SU-DHL-6 (cell line): ENCODE measurements at regions not wholly inside any gene's neighbourhood (a gene's known extent, or its start where the extent isn't known, plus 50 kb on each side); places are given as distances from the start of the nearest gene placed in this dataset.

Experiments
- H2AFZ ChIP-seq: fragments of 200-600 bp; sonication (generic); 2 replicates; pipeline ENCODE4 v1.6.1; 2014; ENCODE audit warnings: low read depth, mild to moderate bottlenecking, moderate library complexity, mixed read lengths, antibody characterized with exemption, low read length; ENCODE audit not compliant: severe bottlenecking
- H3F3A ChIP-seq: fragments of 200-600 bp; shearing (Covaris generic); 2 replicates; pipeline ENCODE4 v1.6.0; 2016; ENCODE audit warnings: antibody characterized with exemption, mild to moderate bottlenecking; ENCODE audit not compliant: insufficient read depth
- H3K27ac ChIP-seq: fragments of 200-600 bp; sonication (generic); 2 replicates; pipeline ENCODE4 v1.5.1; 2016; ENCODE audit warnings: low read depth, mild to moderate bottlenecking, low read length, moderate library complexity, mixed read lengths
- H3K27me3 ChIP-seq: fragments of 200-600 bp; sonication (generic), shearing (Covaris generic); 2 replicates; pipeline ENCODE4 v1.6.0; 2014; ENCODE audit warnings: mild to moderate bottlenecking, low read length
- H3K36me3 ChIP-seq: fragments of 200-600 bp; sonication (generic); 2 replicates; pipeline ENCODE4 v1.6.1; 2014; ENCODE audit warnings: mild to moderate bottlenecking, low read length, mixed read lengths
- H3K4me2 ChIP-seq: fragments of 300-600, 200-600 bp; shearing (Covaris generic), sonication (generic); 2 replicates; pipeline ENCODE4 v1.6.0; 2014; ENCODE audit warnings: low read length, low read depth, mild to moderate bottlenecking; ENCODE audit not compliant: poor library complexity, severe bottlenecking
- H3K4me3 ChIP-seq: fragments of 200-600 bp; sonication (generic); 2 replicates; pipeline ENCODE4 v1.5.1; 2014; ENCODE audit warnings: antibody characterized with exemption, low read length, mild to moderate bottlenecking, mixed read lengths; ENCODE audit not compliant: insufficient read depth, poor library complexity, severe bottlenecking
- H3K79me2 ChIP-seq: fragments of 200-600 bp; sonication (generic); 2 replicates; pipeline ENCODE4 v1.6.1; 2014; ENCODE audit warnings: mild to moderate bottlenecking, low read length, moderate library complexity; ENCODE audit not compliant: insufficient read depth
- H3K9ac ChIP-seq: fragments of 200-600 bp; sonication (generic); 2 replicates; pipeline ENCODE4 v1.7.0; 2014; ENCODE audit warnings: mild to moderate bottlenecking, low read length
- H3K9me2 ChIP-seq: fragments of 200-600 bp; sonication (generic); replicated peaks from 2 replicates; pipeline ENCODE4 v1.6.1; 2014; ENCODE audit warnings: low read length; ENCODE audit not compliant: insufficient read depth
- H3K9me3 ChIP-seq: fragments of 200-600 bp; sonication (generic); 2 replicates; pipeline ENCODE4 v1.6.1; 2014; ENCODE audit warnings: low read length, mixed read lengths; ENCODE audit not compliant: insufficient read depth
- H4K20me1 ChIP-seq: fragments of 200-600 bp; sonication (generic); 2 replicates; pipeline ENCODE4 v1.6.1; 2014; ENCODE audit warnings: low read depth, mild to moderate bottlenecking, antibody characterized with exemption, low read length, moderate library complexity, mixed read lengths
- EZH2phosphoT487 ChIP-seq: fragments of 200-600 bp; sonication (generic), shearing (Covaris generic); conservative IDR thresholded peaks from 2 replicates; pipeline ENCODE4 v1.6.1; 2018; ENCODE audit warnings: mild to moderate bottlenecking, antibody characterized with exemption, low read length, moderate library complexity, mixed read lengths
- TF ChIP-seq, protein P1 (sequence below): fragments of 200-600 bp; sonication (generic); IDR thresholded peaks from one replicate; pipeline ENCODE4 v1.5.1; 2017; ENCODE audit warnings: antibody characterized with exemption, mild to moderate bottlenecking, low read length, moderate library complexity; ENCODE audit not compliant: insufficient read depth, poor library complexity, severe bottlenecking

DNA sequence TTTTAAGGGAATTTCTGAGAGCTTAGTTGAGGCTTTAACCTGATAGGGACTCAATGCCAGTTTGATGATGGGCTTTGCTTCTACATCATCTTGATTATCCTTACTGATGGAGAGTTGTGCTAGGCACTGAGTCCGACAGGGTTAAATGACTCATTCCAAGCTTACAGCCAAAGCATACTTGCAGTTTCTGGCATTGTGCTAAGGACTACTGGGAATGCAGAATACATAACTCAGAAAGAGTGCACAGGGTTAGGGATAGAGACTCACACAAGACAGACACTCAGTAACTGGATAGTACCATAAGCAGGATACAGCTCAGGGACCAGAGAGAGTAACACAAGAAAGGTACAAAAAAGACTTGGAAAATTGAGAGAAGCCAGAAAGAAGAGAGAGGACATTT is 94.1 kb upstream of the SLC14A2 start:
- no peaks in the 10 kb centered on the region for H4K20me1 ChIP-seq
- H3K27me3 ChIP-seq, result no peaks in the 10 kb centered on the region; the same call in 1 of the 2 replicates
- H2AFZ ChIP-seq, result no peak overlapping the region
- no peaks in the 10 kb centered on the region for H3K36me3 ChIP-seq
- H3K4me2 ChIP-seq, result no peak overlapping the region
- H3F3A ChIP-seq, result no peaks in the 10 kb centered on the region
- H3K4me3 ChIP-seq, result no peak overlapping the region
- H3K9ac ChIP-seq, result no peak overlapping the region
- H3K9me3 ChIP-seq, result no peaks in the 10 kb centered on the region
- H3K27ac ChIP-seq, result no peak overlapping the region
- H3K9me2 ChIP-seq, result no peaks in the 10 kb centered on the region
- H3K79me2 ChIP-seq, result no peaks in the 10 kb centered on the region
- TF ChIP-seq, protein P1, sequence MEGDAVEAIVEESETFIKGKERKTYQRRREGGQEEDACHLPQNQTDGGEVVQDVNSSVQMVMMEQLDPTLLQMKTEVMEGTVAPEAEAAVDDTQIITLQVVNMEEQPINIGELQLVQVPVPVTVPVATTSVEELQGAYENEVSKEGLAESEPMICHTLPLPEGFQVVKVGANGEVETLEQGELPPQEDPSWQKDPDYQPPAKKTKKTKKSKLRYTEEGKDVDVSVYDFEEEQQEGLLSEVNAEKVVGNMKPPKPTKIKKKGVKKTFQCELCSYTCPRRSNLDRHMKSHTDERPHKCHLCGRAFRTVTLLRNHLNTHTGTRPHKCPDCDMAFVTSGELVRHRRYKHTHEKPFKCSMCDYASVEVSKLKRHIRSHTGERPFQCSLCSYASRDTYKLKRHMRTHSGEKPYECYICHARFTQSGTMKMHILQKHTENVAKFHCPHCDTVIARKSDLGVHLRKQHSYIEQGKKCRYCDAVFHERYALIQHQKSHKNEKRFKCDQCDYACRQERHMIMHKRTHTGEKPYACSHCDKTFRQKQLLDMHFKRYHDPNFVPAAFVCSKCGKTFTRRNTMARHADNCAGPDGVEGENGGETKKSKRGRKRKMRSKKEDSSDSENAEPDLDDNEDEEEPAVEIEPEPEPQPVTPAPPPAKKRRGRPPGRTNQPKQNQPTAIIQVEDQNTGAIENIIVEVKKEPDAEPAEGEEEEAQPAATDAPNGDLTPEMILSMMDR, result no peak

DNA sequence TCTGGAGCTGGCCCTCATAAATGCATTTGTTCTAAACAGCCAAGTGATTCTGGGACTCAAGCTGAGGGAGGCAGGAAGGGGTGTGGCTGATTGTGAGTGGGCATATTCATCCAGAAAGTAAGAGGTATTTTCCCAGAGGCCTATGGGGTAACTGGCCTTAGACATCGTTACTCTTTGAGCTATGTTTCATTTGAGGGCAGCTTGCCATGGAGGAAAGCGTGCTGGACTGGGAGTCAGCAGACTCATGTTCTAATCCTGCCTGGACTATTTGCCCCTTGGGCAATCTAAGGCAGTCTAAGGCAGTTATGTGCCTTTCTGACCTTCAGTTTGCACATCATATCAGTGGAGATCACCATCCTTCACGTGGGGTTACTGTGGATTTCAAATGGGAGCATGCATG is 93.5 kb upstream of the SLC14A2 start:
- no peaks in the 10 kb centered on the region; the same call in 1 of the 2 replicates for H3K27me3 ChIP-seq
- no peaks in the 10 kb centered on the region for H3K36me3 ChIP-seq
- no peak overlapping the region for H3K9ac ChIP-seq
- no peak overlapping the region for H3K4me2 ChIP-seq
- no peaks in the 10 kb centered on the region for H3K9me2 ChIP-seq
- H3K4me3 ChIP-seq, result no peak overlapping the region
- TF ChIP-seq, protein P1, result no peak
- TF ChIP-seq EZH2phosphoT487, result no peak
- H3K27ac ChIP-seq, result no peak overlapping the region
- no peak overlapping the region for H2AFZ ChIP-seq
- H4K20me1 ChIP-seq, result no peaks in the 10 kb centered on the region
- H3F3A ChIP-seq, result no peaks in the 10 kb centered on the region
- H3K79me2 ChIP-seq, result no peaks in the 10 kb centered on the region
- H3K9me3 ChIP-seq, result no peaks in the 10 kb centered on the region

DNA sequence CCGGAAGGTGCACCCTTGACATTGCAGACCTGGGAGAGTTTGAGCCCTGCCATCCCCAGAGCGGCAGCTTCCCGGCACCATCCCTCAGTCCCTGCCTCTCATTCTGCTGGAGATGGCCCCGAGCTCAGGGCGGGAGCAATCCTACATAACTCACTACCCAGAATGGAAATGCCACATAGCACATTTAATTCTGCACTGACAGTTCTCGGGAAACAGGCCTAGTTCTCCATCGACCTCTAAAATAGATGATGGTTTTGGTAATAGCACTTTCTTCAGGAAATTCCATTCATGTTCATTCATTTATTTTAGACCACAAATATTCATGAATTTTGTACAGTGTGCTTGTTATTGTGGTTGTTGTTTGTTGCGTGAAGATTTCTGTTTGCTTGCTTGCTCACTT is 92.9 kb upstream of the SLC14A2 start:
- no peaks in the 10 kb centered on the region for H3K9me3 ChIP-seq
- no peak overlapping the region for H2AFZ ChIP-seq
- no peak overlapping the region for H3K27ac ChIP-seq
- H3K36me3 ChIP-seq, result no peaks in the 10 kb centered on the region
- TF ChIP-seq, protein P1, result no peak
- no peak for TF ChIP-seq EZH2phosphoT487
- H3K27me3 ChIP-seq, result no peaks in the 10 kb centered on the region; the same call in 1 of the 2 replicates
- H3F3A ChIP-seq, result no peaks in the 10 kb centered on the region
- H3K9me2 ChIP-seq, result no peaks in the 10 kb centered on the region
- no peak overlapping the region for H3K4me2 ChIP-seq
- H3K9ac ChIP-seq, result no peak overlapping the region
- no peaks in the 10 kb centered on the region for H4K20me1 ChIP-seq
- no peaks in the 10 kb centered on the region for H3K79me2 ChIP-seq
- no peak overlapping the region for H3K4me3 ChIP-seq
